Skeletal muscle satellite cell (primary cell): ENCODE measurements at regions not wholly inside any gene's neighbourhood (a gene's known extent, or its start where the extent isn't known, plus 50 kb on each side); places are given as distances from the start of the nearest gene placed in this dataset.

ENCODE experiments used
- H3K27me3 ChIP-seq: 2 replicates; pipeline ENCODE4 v1.7.0; 2013; ENCODE audit warnings: low read length; ENCODE audit not compliant: control insufficient read depth, insufficient read depth
- H3K36me3 ChIP-seq: 2 replicates; pipeline ENCODE4 v1.7.0; 2013; ENCODE audit warnings: mild to moderate bottlenecking, control low read depth, low read length; ENCODE audit not compliant: insufficient read depth
- H3K4me1 ChIP-seq: 2 replicates; pipeline ENCODE4 v1.7.0; 2013; ENCODE audit warnings: low read length; ENCODE audit not compliant: control insufficient read depth, insufficient read depth
- H3K4me2 ChIP-seq: 2 replicates; pipeline ENCODE4 v1.7.0; 2013; ENCODE audit warnings: mild to moderate bottlenecking, low read length
- H3K4me3 ChIP-seq: 2 replicates; pipeline ENCODE4 v1.7.0; 2013; ENCODE audit warnings: low read length
- H3K9ac ChIP-seq: 2 replicates; pipeline ENCODE4 v1.7.0; 2013; ENCODE audit warnings: mild to moderate bottlenecking, low read depth, low read length, moderate library complexity
- H3K9me3 ChIP-seq: replicated peaks from 2 replicates; pipeline ENCODE4 v1.7.0; 2013; ENCODE audit warnings: mild to moderate bottlenecking, control low read depth, low read length

- Histone ChIP-seq H3K4me1 (no peaks in the 10 kb centered on the region), H3K4me2 (no peak overlapping the region), H3K36me3 (no peaks in the 10 kb centered on the region), H3K9me3 (no peaks in the 10 kb centered on the region), H3K4me3 (no peak overlapping the region), H3K27me3 (no peaks in the 10 kb centered on the region), H3K9ac (no peak overlapping the region)
These were observed 341.9 kb upstream of the PIK3C3 start for GRCh38 chr18:41613003-41613609.

GRCh38 chr18:41604964-41605363 is 350.1 kb upstream of the PIK3C3 start:
- Histone ChIP-seq H3K36me3 (no peaks in the 10 kb centered on the region), H3K27me3 (no peaks in the 10 kb centered on the region), H3K4me1 (no peaks in the 10 kb centered on the region)

GRCh38 chr18:41602034-41602433 is 353.0 kb upstream of the PIK3C3 start:
- no peak overlapping the region for H3K4me3 ChIP-seq
- H3K9ac ChIP-seq: no peak overlapping the region
- no peaks in the 10 kb centered on the region for H3K27me3 ChIP-seq
- H3K4me1 ChIP-seq: no peaks in the 10 kb centered on the region
- no peaks in the 10 kb centered on the region for H3K9me3 ChIP-seq
- H3K36me3 ChIP-seq: no peaks in the 10 kb centered on the region
- no peak overlapping the region for H3K4me2 ChIP-seq

More at GRCh38 chr18:41604964-41605363, 350.1 kb upstream of the PIK3C3 start:
- no peak overlapping the region for H3K9ac ChIP-seq
- H3K4me2 ChIP-seq: no peak overlapping the region
- H3K4me3 ChIP-seq: no peak overlapping the region
- no peaks in the 10 kb centered on the region for H3K9me3 ChIP-seq

GRCh38 chr18:41600693-41601391 is 354.2 kb upstream of the PIK3C3 start:
- Histone ChIP-seq H3K4me1 (no peaks in the 10 kb centered on the region), H3K9me3 (no peaks in the 10 kb centered on the region), H3K36me3 (no peaks in the 10 kb centered on the region), H3K27me3 (no peaks in the 10 kb centered on the region), H3K9ac (no peak overlapping the region), H3K4me3 (no peak overlapping the region), H3K4me2 (no peak overlapping the region)

GRCh38 chr18:41599466-41599865 is 355.6 kb upstream of the PIK3C3 start:
- H3K4me3 ChIP-seq: no peak overlapping the region
- H3K4me1 ChIP-seq: no peaks in the 10 kb centered on the region
- H3K27me3 ChIP-seq: no peaks in the 10 kb centered on the region
- no peaks in the 10 kb centered on the region for H3K36me3 ChIP-seq
- H3K9me3 ChIP-seq: no peaks in the 10 kb centered on the region
- H3K9ac ChIP-seq: no peak overlapping the region
- no peak overlapping the region for H3K4me2 ChIP-seq

GRCh38 chr18:41594582-41594981 is 360.5 kb upstream of the PIK3C3 start:
- H3K9me3 ChIP-seq: no peaks in the 10 kb centered on the region
- H3K27me3 ChIP-seq: no peaks in the 10 kb centered on the region
- no peaks in the 10 kb centered on the region for H3K36me3 ChIP-seq
- no peak overlapping the region for H3K4me3 ChIP-seq
- no peak overlapping the region for H3K9ac ChIP-seq
- no peak overlapping the region for H3K4me2 ChIP-seq
- no peaks in the 10 kb centered on the region for H3K4me1 ChIP-seq

GRCh38 chr18:41593171-41593675 is 361.8 kb upstream of the PIK3C3 start:
- no peaks in the 10 kb centered on the region for H3K27me3 ChIP-seq
- H3K4me1 ChIP-seq: no peaks in the 10 kb centered on the region
- H3K9me3 ChIP-seq: no peaks in the 10 kb centered on the region
- H3K4me2 ChIP-seq: no peak overlapping the region
- H3K4me3 ChIP-seq: no peak overlapping the region
- H3K9ac ChIP-seq: no peak overlapping the region
- no peaks in the 10 kb centered on the region for H3K36me3 ChIP-seq

GRCh38 chr18:41587976-41588375 is 367.1 kb upstream of the PIK3C3 start:
- Histone ChIP-seq H3K9me3 (no peaks in the 10 kb centered on the region), H3K4me3 (no peak overlapping the region), H3K9ac (no peak overlapping the region)

GRCh38 chr18:41585512-41585911 is 369.5 kb upstream of the PIK3C3 start:
- Histone ChIP-seq H3K4me2 (no peak overlapping the region), H3K36me3 (no peaks in the 10 kb centered on the region), H3K4me1 (no peaks in the 10 kb centered on the region), H3K9me3 (no peaks in the 10 kb centered on the region), H3K27me3 (no peaks in the 10 kb centered on the region), H3K4me3 (no peak overlapping the region), H3K9ac (no peak overlapping the region)

More at GRCh38 chr18:41587976-41588375, 367.1 kb upstream of the PIK3C3 start:
- Histone ChIP-seq H3K4me1 (no peaks in the 10 kb centered on the region), H3K27me3 (no peaks in the 10 kb centered on the region), H3K36me3 (no peaks in the 10 kb centered on the region), H3K4me2 (no peak overlapping the region)

- Histone ChIP-seq H3K4me1 (no peaks in the 10 kb centered on the region), H3K4me2 (no peak overlapping the region), H3K27me3 (no peaks in the 10 kb centered on the region), H3K36me3 (no peaks in the 10 kb centered on the region), H3K9me3 (no peaks in the 10 kb centered on the region), H3K4me3 (no peak overlapping the region), H3K9ac (no peak overlapping the region)
These were observed 375.8 kb upstream of the PIK3C3 start for GRCh38 chr18:41579185-41579584.

GRCh38 chr18:41577529-41577928 is 377.5 kb upstream of the PIK3C3 start:
- Histone ChIP-seq H3K4me1 (no peaks in the 10 kb centered on the region), H3K9me3 (no peaks in the 10 kb centered on the region), H3K36me3 (no peaks in the 10 kb centered on the region), H3K9ac (no peak overlapping the region), H3K4me3 (no peak overlapping the region), H3K27me3 (no peaks in the 10 kb centered on the region), H3K4me2 (no peak overlapping the region)

GRCh38 chr18:41576643-41577042 is 378.4 kb upstream of the PIK3C3 start:
- Histone ChIP-seq H3K27me3 (no peaks in the 10 kb centered on the region), H3K4me2 (no peak overlapping the region), H3K4me3 (no peak overlapping the region), H3K9ac (no peak overlapping the region), H3K9me3 (no peaks in the 10 kb centered on the region), H3K36me3 (no peaks in the 10 kb centered on the region), H3K4me1 (no peaks in the 10 kb centered on the region)
